ENCODE measurements at regions not wholly inside any gene's neighbourhood (a gene's known extent, or its start where the extent isn't known, plus 50 kb on each side); places are given as distances from the start of the nearest gene placed in this dataset.

DNA sequence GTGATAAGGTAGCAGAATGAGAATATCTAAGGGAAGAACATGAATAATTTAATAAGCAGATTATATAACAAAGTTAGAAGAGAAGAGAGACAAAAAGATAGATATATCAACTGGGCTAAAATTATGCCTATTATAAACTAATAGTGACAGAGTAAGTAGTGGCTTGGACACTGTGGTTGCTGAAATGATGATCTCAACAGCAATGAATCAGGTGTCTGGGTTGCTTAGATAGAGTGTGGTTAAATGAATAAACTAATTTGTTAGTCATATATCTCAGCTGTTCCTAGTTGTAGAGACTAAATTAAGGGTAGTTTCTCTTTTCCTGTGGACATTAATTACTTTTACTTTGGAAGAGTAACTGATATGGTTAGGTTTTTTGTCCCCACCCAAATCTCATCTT is 1485.4 kb upstream of the CELF4 start:
- H3K27me3 ChIP-seq (ENCODE audit: control insufficient read depth, insufficient read depth, low read length) = no peaks in the 10 kb centered on the region
- no peaks in the 10 kb centered on the region for H3K36me3 ChIP-seq (ENCODE audit: control insufficient read depth, insufficient read depth, low read length)
- H3K4me3 ChIP-seq (ENCODE audit: low read depth, low read length) = no peak overlapping the region
- DNase-seq (ENCODE audit: low read depth) = peak; percentile 18
- TF ChIP-seq, protein P1, sequence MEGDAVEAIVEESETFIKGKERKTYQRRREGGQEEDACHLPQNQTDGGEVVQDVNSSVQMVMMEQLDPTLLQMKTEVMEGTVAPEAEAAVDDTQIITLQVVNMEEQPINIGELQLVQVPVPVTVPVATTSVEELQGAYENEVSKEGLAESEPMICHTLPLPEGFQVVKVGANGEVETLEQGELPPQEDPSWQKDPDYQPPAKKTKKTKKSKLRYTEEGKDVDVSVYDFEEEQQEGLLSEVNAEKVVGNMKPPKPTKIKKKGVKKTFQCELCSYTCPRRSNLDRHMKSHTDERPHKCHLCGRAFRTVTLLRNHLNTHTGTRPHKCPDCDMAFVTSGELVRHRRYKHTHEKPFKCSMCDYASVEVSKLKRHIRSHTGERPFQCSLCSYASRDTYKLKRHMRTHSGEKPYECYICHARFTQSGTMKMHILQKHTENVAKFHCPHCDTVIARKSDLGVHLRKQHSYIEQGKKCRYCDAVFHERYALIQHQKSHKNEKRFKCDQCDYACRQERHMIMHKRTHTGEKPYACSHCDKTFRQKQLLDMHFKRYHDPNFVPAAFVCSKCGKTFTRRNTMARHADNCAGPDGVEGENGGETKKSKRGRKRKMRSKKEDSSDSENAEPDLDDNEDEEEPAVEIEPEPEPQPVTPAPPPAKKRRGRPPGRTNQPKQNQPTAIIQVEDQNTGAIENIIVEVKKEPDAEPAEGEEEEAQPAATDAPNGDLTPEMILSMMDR (IDR thresholded peaks at IDR 0.05; ENCODE audit: insufficient read depth, low read length, poor library complexity, severe bottlenecking) = no peak

DNA sequence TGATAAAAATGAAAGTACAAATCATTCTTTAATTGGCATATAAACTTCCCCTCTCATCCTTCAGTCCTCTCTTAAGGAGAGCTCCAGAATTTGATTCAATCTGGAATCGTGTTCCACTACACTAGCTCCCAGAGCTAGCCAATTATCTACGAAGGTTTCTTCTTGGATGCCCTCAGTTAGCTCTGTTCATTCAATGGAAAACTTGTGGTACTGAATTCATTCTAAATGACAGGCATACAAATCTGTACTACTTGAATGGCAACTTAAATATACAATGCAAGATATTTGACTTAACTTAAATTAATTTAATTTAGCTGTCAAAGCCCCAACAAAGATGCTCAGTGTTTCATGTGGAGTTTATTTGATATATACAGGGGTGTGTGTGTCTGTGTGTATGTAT is 1474.2 kb upstream of the CELF4 start:
- TF ChIP-seq, protein P1 (IDR thresholded peaks at IDR 0.05; ENCODE audit: insufficient read depth, low read length, poor library complexity, severe bottlenecking) = no peak
- Histone ChIP-seq H3K27me3 (ENCODE audit: control insufficient read depth, insufficient read depth, low read length) (no peaks in the 10 kb centered on the region), H3K36me3 (ENCODE audit: control insufficient read depth, insufficient read depth, low read length) (no peaks in the 10 kb centered on the region), H3K4me3 (ENCODE audit: low read depth, low read length) (no peak overlapping the region)
- peak; percentile 9 for DNase-seq (ENCODE audit: low read depth)

DNA sequence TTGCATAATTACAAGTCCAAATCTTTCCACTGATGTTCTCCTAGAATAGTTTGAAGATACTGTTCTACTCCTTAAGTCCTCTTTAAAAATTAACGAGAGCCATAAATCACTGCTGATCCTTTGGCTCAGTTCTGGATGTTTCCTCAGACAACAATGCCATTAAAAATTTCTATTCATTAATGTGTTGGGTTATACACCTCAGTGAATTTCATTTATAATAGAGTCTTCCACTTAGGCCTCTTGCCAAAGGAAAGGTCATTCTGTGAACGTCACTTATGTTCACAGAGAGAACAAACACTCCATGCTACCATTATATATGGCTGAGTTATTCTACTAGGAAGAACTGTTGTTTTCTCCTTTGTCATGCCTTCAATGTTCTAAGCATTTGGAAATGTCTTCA is 1472.3 kb upstream of the CELF4 start:
- Histone ChIP-seq H3K4me3 (ENCODE audit: low read depth, low read length) (no peak overlapping the region), H3K27me3 (ENCODE audit: control insufficient read depth, insufficient read depth, low read length) (no peaks in the 10 kb centered on the region), H3K36me3 (ENCODE audit: control insufficient read depth, insufficient read depth, low read length) (no peaks in the 10 kb centered on the region)
- peak; percentile 7 for DNase-seq (ENCODE audit: low read depth)
- TF ChIP-seq, protein P1 (IDR thresholded peaks at IDR 0.05; ENCODE audit: insufficient read depth, low read length, poor library complexity, severe bottlenecking) = no peak

- H3K4me3 ChIP-seq (ENCODE audit: low read depth, low read length) = no peak overlapping the region
- TF ChIP-seq, protein P1 (IDR thresholded peaks at IDR 0.05; ENCODE audit: insufficient read depth, low read length, poor library complexity, severe bottlenecking) = no peak
- H3K27me3 ChIP-seq (ENCODE audit: control insufficient read depth, insufficient read depth, low read length) = no peaks in the 10 kb centered on the region
- no peak for DNase-seq (ENCODE audit: low read depth)
- H3K36me3 ChIP-seq (ENCODE audit: control insufficient read depth, insufficient read depth, low read length) = no peaks in the 10 kb centered on the region
These were observed 1467.7 kb upstream of the CELF4 start for GRCh38 chr18:39033312-39033711.

GRCh38 chr18:39031647-39032046 is 1466.0 kb upstream of the CELF4 start:
- Histone ChIP-seq H3K36me3 (ENCODE audit: control insufficient read depth, insufficient read depth, low read length) (no peaks in the 10 kb centered on the region), H3K4me3 (ENCODE audit: low read depth, low read length) (no peak overlapping the region), H3K27me3 (ENCODE audit: control insufficient read depth, insufficient read depth, low read length) (no peaks in the 10 kb centered on the region)
- TF ChIP-seq, protein P1 (IDR thresholded peaks at IDR 0.05; ENCODE audit: insufficient read depth, low read length, poor library complexity, severe bottlenecking) = no peak
- no peak for DNase-seq (ENCODE audit: low read depth)

DNA sequence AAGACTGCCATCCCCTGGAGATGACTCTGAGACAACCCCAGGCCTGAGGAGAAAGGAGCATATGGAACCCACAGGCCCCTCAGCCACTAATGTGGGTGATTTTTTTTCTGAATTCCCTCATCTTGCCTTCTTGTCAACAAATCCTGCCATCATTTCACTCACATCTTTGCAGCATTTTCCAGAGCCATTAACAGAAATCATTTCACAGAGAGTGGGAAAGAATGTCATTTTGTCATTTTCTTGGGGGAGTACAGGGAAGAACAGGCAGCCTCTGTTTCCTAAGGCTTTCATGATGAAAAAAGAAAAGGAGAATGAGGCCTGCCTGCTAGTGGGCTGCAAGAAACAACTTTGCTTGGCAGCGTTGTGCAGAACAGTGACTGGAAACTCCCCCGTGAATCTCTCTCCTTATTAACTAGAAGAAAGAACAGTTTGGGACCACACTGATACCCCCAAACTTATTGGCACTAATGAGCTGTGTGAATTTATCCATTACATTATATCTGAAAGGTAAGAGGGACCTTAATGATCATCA is 1464.6 kb upstream of the CELF4 start:
- Histone ChIP-seq H3K36me3 (ENCODE audit: control insufficient read depth, insufficient read depth, low read length) (no peaks in the 10 kb centered on the region), H3K27me3 (ENCODE audit: control insufficient read depth, insufficient read depth, low read length) (no peaks in the 10 kb centered on the region), H3K4me3 (ENCODE audit: low read depth, low read length) (no peak overlapping the region)
- TF ChIP-seq, protein P1 (IDR thresholded peaks at IDR 0.05; ENCODE audit: insufficient read depth, low read length, poor library complexity, severe bottlenecking) = no peak
- DNase-seq (ENCODE audit: low read depth) = no peak

Measured in kidney epithelial cell (primary cell).